DMS 273 (cell line): ENCODE measurements at regions not wholly inside any gene's neighbourhood (a gene's known extent, or its start where the extent isn't known, plus 50 kb on each side); places are given as distances from the start of the nearest gene placed in this dataset.

Experiments used
- DNase-seq: peaks from one replicate; lab custom pipeline; 2025; ENCODE audit not compliant: unreplicated experiment; lab: John Stamatoyannopoulos, UW

DNA sequence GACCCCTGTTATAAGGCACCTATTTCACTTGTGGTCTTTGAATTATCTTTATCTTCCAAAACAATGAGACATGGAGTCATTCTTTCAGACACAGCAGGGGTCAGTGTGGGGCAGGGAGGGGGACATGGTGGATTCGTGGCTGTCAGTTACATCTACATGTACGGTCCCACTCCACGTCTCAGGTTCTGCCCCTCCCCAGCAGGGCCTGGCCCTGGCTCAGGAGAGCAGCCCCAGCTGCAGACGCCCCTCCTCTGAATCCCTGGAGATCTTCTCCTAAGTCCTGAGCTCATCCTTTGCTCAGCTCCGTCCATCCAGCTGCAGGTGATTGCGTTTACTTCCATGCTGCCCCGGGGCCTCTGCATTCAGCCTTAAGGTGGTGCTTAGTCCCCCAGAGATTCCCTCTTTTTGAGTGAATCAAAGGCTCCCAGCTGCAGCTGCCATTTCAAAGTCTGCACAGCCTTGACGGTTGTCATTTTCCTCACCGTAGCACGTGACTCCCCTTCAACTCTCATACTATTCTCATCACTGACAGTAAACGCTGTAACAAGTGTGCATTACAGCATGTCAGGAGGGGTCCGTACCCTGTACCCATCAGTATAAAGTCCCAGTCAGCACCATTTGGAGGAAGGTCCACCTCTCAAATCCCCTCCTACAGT is 113.4 kb upstream of the TCERG1L start:
- no peak for DNase-seq

DNA sequence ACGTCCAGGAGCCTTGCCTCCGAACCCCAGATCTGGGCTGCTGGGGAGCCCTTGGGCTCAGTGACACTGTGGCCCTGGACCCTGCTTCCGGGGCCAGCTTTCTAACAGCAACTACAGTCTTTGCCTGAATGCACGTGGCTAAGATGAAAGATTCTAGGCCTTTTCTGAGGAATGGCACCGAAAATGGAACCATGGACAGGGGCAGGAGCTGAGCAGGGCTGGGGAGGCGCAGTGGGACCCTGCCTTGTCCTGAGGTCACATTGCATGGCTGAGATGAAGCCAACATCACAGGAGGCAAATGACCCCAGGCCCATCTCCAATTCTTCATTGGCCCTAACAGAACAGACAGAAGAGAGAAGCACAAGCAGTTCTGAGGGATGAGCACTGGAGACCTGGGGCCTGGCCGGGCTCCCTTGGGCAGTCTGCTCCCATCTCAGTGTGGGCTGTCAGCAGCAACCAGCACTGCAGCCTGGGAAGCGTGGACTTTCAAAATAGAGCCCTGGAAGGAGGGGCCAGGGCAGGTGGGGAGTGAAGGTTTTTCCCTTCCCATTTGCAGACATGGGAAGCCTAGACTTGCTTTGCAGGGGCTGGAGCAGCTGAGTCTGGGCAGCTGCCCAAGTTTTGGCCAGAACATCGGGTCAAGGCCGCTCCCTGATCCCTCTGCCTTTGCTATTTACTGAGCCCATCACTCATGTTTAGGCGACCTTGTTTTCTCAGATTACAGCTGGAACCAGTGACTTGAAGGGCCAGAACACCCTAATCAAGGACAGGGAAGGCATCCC is 114.4 kb upstream of the TCERG1L start:
- DNase-seq = no peak

DNA sequence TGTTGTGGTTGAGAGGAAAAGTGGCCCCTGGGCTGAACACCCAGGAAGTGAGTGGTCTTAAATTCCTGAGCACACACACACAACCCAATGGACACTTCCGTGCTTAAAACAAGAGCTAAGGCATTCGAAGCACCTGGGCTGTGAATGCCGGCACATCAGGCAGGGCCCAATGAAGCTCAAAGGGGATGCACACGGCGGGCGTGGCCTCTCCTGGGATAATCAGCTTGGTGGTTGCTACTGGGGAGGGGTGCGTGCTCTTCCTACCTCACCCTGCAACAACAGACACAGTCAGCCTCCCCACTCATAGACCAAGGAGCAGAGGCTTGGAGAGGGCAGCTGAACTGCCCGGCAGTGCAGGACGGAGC is 115.0 kb upstream of the TCERG1L start:
- DNase-seq = no peak

DNA sequence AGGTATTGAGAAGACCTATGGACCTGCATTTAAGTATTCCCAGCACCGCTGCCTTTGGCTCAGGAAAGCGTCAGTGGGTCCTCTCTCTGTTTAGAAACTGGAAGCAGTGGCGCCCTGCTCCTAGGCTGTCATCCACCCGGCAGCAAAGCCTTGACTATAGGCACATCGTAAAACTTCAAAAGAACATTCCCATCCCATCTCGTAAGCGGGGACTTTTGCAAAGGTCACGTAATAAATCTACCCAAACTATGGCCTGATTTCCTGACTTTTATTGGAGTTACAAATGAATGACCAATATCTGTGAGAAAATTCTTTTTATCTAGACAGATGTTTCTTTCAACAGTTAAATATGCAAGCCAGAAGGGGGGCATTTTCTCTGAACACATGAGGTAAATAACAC is 115.8 kb upstream of the TCERG1L start:
- no peak for DNase-seq

DNA sequence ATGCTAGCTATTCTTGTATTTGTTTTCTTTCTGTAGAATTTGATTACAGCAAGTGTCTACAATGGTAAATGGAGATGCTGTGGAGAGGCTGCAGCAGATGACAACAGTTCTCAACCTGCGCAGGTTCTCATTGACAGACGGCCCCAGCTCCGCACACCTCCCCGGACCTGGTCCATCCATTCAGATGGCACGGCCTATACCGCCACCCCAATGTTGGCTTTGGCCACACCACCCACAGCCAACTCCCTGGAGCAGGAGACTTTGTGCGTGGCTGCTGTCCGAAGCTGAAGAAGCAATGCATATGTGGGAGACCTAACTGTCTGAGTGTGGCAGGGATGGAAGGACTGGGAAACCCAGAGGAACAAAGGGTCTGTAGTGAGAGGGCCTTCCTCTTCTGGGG is 116.4 kb upstream of the TCERG1L start:
- no peak for DNase-seq

DNA sequence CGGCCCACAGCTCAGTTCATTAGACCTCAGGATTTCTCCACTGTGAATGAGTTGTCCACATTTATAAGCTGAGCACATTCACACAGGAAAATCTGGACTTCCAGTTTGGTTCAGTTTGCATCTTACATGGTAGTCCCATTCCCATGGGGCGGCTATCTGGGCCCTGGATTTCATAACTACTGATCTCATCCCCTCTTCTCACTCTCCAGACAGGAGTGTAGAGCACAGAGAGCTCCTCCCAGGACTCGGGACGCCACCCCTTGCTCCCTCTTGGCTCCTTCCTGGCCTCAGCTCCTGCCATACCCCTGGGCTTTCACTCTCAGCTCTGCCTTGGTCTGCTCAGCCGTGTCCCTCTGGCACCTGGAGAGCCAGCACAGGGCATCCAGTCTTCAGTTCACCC is 117.6 kb upstream of the TCERG1L start:
- no peak for DNase-seq

DNA sequence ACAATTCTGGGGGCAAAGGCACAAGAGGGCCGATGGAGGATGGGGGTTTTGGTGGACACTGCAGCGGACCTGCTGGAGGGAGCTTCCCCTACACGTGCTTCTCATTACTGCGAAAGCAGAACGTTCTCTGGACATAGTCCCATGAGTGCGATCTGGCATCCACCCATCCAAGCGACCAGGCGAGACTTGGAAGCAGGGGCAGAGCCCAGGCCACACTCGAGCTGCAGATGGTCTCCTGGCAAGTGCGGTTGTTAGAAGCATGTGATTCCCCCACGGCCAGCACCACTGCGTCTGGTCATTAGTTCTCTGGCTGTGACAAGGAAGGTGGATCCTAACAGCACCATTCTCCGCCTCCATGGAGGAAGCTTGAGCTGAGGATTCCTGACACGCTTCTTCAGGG is 118.4 kb upstream of the TCERG1L start:
- no peak for DNase-seq

GRCh38 chr10:131430716-131431412 is 119.3 kb upstream of the TCERG1L start:
- DNase-seq = no peak

- no peak for DNase-seq
These were observed 120.0 kb upstream of the TCERG1L start for GRCh38 chr10:131431533-131431932.

DNA sequence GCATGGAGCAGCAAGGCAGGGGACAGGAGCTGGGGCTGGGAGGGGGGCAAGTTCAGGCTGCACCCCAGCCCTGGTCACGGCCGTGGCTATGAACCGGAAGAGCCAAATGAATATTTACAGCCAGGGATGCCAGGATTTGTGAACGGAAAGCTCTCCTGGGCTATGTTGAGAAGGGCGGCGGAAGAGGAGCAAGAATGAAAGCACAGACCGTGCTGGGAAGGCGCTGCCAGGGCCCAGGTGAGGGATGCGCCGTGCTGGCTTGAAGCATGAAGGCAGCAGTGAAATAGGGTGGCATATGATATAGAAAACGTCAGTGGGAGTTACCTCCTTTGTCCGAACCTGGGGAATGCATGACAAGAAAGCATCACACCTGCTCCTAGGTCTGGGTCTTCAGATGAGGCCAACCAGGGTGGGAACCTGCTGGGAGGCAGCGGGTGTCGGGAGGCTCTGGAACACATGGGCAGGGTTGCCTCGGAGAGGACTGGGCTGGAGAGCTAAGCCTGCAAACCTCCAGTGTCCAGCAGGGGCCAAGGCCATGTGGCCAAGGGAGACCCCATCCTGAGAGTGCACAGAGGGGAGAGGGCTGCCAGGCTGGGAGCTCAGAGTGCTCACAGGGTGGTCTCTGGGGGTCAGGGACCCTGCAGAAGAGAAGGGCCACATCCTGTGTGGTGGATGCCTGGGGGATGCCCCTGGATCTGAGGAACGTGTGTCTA is 120.6 kb upstream of the TCERG1L start:
- no peak for DNase-seq

DNA sequence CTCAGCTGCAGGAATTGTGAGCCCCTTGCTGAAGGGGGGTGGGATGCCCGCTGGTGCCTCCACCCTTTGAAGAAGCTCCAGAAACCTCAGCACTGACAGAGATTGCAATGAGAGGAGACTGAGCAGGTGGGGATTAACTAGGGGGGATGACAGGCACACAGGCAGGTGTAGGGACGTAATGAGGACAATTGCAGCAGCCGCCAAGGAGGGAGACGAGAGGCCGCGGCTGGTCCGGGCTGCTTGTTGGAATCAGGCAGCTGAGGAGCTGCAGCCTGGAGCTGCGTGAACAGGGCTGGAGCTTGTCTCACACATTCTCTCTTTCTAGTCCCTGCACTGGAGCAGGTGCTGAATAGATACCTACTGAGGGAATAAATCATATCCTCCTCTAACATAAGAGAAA is 122.0 kb upstream of the TCERG1L start:
- no peak for DNase-seq

- no peak for DNase-seq
These were observed 123.7 kb upstream of the TCERG1L start for GRCh38 chr10:131435232-131435631.

DNA sequence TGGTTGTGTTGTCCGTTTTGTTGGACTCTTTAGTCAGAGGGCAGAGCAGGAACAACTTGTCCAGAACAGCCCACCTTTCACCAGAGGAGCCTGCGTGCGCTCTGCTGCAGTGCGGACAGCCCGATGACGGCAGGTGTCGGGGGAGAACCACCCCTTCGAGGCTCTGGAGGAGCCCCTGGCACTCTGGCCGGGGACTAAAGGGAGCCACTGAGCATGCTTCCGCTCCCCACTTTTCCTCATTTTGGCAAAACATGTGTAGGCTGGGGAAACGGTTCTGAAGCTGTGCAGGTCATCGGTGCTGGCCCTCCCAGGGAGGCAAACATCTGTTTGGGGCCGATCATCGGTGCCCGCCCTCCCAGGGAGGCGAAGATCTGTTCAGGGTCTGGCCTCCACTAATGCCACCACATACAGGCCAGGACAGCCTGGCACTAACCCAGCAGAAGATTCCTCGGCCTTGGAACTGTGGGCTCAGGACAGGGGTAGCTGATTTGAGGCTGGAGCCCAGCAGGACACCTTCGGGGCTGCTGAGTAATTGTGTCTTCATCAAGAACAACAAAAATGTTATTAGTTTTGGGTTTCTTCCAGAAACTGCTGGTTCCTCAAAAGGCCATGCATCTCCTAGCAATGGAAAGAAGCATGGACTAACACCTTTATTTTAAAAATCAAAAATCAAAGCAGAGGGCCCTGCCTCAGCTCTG is 124.4 kb upstream of the TCERG1L start:
- DNase-seq = no peak

DNA sequence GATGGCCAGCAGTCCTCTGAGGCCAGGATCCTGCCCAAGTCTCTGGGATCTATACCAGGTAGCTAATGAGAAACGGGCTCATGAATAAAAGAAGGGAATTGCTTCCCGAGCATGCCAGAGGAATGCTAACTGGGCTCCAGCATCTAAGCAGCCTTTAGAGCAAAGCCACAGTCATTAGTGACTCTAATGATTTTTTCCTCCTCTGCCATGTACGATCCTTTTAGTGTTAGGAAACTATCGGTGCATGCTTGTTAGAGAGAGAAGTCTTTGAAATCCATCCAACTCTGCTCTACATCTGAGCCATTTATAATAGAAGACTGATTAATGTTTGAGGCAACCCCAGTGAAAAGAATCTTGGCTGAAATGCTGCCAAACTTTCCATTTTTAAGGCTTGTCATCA is 124.9 kb upstream of the TCERG1L start:
- no peak for DNase-seq

DNA sequence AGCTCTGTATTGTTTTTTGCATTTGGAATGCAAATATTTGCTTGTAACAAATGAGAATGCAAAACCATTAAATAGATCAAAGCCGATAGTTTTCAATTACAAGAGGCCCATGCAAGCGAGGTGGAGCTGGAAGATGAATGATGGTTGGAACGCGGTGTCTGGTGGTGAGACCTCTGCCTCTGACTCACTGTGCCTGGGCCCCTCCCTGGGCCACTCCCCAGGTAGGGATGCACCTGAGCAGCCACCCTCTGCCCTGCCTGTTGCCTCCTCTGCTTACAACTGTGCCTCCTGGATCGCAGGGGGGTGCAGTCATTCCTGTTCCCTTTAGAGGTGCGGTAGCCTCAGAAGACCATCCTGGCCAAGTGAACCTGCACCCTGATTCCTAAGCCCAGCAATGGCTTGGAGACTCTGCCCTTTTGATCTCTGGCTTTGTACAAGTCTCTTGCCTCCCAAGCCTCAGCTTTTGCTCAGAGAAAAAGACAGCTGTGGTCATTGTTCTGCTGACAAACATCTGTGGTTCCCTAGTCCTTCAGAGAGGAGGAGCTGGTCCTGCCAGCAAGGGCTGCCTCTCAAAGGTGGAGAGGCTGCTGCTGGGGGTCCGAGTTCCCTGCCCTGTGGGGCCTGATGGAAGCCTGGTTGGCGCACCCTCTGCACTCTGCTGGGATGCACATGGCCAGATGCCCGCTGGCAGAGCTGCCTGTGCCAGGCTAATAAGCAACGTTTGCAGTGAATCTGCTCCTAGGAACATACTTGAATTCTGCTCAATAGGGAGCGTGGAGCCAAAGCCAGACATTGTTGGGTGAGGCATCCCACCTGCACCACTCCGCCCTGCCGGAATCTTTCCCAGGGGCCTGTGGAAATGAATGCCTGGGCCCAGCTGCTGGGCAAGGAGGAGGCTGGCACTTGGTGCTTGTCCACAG is 126.3 kb upstream of the TCERG1L start:
- no peak for DNase-seq

- no peak for DNase-seq
These were observed 127.1 kb upstream of the TCERG1L start for GRCh38 chr10:131438665-131439064.

GRCh38 chr10:131439705-131440104 is 128.2 kb upstream of the TCERG1L start:
- DNase-seq = no peak

DNA sequence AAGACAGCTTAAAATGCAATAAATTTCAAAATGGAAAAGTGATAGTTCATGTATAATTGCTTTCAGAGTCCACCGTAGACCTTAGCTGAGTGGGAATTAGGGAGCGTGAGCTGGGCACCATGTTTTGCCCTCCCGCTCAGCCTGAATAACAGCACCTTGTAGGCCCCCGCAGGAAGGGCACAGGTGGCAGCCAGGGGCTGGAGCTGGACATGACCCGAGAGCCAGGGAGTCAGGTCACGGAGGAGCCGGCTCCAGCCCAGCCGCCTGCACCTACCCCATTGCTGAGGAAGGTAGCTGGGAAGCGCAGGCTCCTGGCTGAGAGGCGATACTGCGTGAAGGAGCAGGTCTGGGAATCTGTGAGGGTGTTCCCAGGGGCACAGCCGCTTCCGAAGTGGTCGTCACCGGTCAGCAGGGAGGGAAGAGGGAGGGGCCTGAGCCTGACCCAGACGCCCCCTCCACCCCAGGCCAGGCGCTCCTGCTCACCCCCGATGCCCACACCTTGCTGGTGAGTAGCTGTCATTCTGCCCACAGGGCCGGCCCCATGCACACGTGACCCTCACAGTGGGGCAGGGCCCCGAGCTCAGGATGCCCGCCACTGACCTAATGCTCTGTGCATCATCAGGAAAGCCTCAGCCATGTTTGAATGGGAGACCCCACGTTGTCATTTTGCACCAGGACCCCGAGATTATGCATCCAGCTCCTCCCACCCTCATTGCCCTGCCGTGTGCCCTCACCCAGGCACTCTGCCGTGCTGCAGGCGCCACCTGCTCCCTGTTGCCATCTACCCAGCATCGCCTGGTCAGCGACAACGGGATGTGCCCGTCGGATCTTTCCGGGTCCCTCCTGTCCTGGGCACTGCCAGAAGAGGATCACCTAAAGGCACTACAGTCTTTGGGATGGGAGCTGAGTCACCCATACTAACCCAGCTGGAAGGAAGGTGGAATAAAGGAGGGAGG is 129.2 kb upstream of the TCERG1L start:
- no peak for DNase-seq

- DNase-seq = no peak
These were observed 130.8 kb upstream of the TCERG1L start for GRCh38 chr10:131442271-131442670.
